ENCODE measurements at regions not wholly inside any gene's neighbourhood (a gene's known extent, or its start where the extent isn't known, plus 50 kb on each side); places are given as distances from the start of the nearest gene placed in this dataset.

- no peak for DNase-seq
- no peak for TF ChIP-seq POLR2A (IDR thresholded peaks at IDR 0.05; ENCODE audit: low read length)
Observed at GRCh38 chr4:18406264-18406663, 384.7 kb upstream of the LCORL start.

- TF ChIP-seq POLR2A (IDR thresholded peaks at IDR 0.05; ENCODE audit: low read length) = no peak
- DNase-seq = no peak
Observed at GRCh38 chr4:18405054-18405453, 383.5 kb upstream of the LCORL start.

GRCh38 chr4:18404642-18405041 lies 383.1 kb upstream of the LCORL start:
- TF ChIP-seq GATA1 (IDR thresholded peaks at IDR 0.05; ENCODE audit: low read depth, low read length) (no peak), POLR2A (IDR thresholded peaks at IDR 0.05; ENCODE audit: low read length) (no peak)
- DNase-seq = no peak

GRCh38 chr4:18403327-18403726 lies 381.8 kb upstream of the LCORL start:
- TF ChIP-seq GATA1 (IDR thresholded peaks at IDR 0.05; ENCODE audit: low read depth, low read length) (no peak), POLR2A (IDR thresholded peaks at IDR 0.05; ENCODE audit: low read length) (no peak)
- no peak for DNase-seq

GRCh38 chr4:18401868-18402267 lies 380.3 kb upstream of the LCORL start:
- no peak for TF ChIP-seq POLR2A (IDR thresholded peaks at IDR 0.05; ENCODE audit: low read length)
- no peak for TF ChIP-seq GATA1 (IDR thresholded peaks at IDR 0.05; ENCODE audit: low read depth, low read length)
- no peak for DNase-seq

- DNase-seq = no peak
- TF ChIP-seq POLR2A (IDR thresholded peaks at IDR 0.05; ENCODE audit: low read length) (no peak), GATA1 (IDR thresholded peaks at IDR 0.05; ENCODE audit: low read depth, low read length) (no peak)
Observed at GRCh38 chr4:18401425-18401824, 379.9 kb upstream of the LCORL start.

- DNase-seq = no peak
- no peak for TF ChIP-seq GATA1 (IDR thresholded peaks at IDR 0.05; ENCODE audit: low read depth, low read length)
Observed at GRCh38 chr4:18398661-18399060, 377.1 kb upstream of the LCORL start.

GRCh38 chr4:18397681-18398390 lies 376.3 kb upstream of the LCORL start:
- DNase-seq = no peak
- TF ChIP-seq POLR2A (IDR thresholded peaks at IDR 0.05; ENCODE audit: low read length) (no peak), GATA1 (IDR thresholded peaks at IDR 0.05; ENCODE audit: low read depth, low read length) (no peak)

GRCh38 chr4:18394656-18395055 lies 373.1 kb upstream of the LCORL start:
- TF ChIP-seq GATA1 (IDR thresholded peaks at IDR 0.05; ENCODE audit: low read depth, low read length) = no peak
- TF ChIP-seq POLR2A (IDR thresholded peaks at IDR 0.05; ENCODE audit: low read length) = no peak
- DNase-seq = no peak

GRCh38 chr4:18391354-18391728 lies 369.8 kb upstream of the LCORL start:
- DNase-seq = no peak
- TF ChIP-seq POLR2A (IDR thresholded peaks at IDR 0.05; ENCODE audit: low read length) (no peak), GATA1 (IDR thresholded peaks at IDR 0.05; ENCODE audit: low read depth, low read length) (no peak)

- no peak for DNase-seq
- TF ChIP-seq GATA1 (IDR thresholded peaks at IDR 0.05; ENCODE audit: low read depth, low read length) (no peak), POLR2A (IDR thresholded peaks at IDR 0.05; ENCODE audit: low read length) (no peak)
Observed at GRCh38 chr4:18390655-18391353, 369.2 kb upstream of the LCORL start.

GRCh38 chr4:18389115-18389514 lies 367.6 kb upstream of the LCORL start:
- TF ChIP-seq POLR2A (IDR thresholded peaks at IDR 0.05; ENCODE audit: low read length) (no peak), GATA1 (IDR thresholded peaks at IDR 0.05; ENCODE audit: low read depth, low read length) (no peak)
- no peak for DNase-seq

- no peak for DNase-seq
- TF ChIP-seq POLR2A (IDR thresholded peaks at IDR 0.05; ENCODE audit: low read length) (no peak), GATA1 (IDR thresholded peaks at IDR 0.05; ENCODE audit: low read depth, low read length) (no peak)
Observed at GRCh38 chr4:18388039-18388438, 366.5 kb upstream of the LCORL start.

GRCh38 chr4:18381186-18381585 lies 359.6 kb upstream of the LCORL start:
- TF ChIP-seq GATA1 (IDR thresholded peaks at IDR 0.05; ENCODE audit: low read depth, low read length) (no peak), POLR2A (IDR thresholded peaks at IDR 0.05; ENCODE audit: low read length) (no peak)
- no peak for DNase-seq

- TF ChIP-seq GATA1 (IDR thresholded peaks at IDR 0.05; ENCODE audit: low read depth, low read length) = no peak
- no peak for TF ChIP-seq POLR2A (IDR thresholded peaks at IDR 0.05; ENCODE audit: low read length)
- DNase-seq = no peak
Observed at GRCh38 chr4:18369561-18369960, 348.0 kb upstream of the LCORL start.

All from erythroblast (primary cell).